ENCODE measurements at regions not wholly inside any gene's neighbourhood (a gene's known extent, or its start where the extent isn't known, plus 50 kb on each side); places are given as distances from the start of the nearest gene placed in this dataset.

- intact Hi-C loops (cut with DNase I), result no loop called here
- no peak for DNase-seq (ENCODE audit: low spot score)
- no peak overlapping the region for H3K4me3 ChIP-seq
- H3K4me1 ChIP-seq (replicated peaks), result no peaks in the 10 kb centered on the region
- no peaks in the 10 kb centered on the region for H3K27me3 ChIP-seq (replicated peaks; ENCODE audit: insufficient read depth)
- H3K9me3 ChIP-seq, result no peaks in the 10 kb centered on the region
- no peaks in the 10 kb centered on the region for H3K36me3 ChIP-seq
- no peak for TF ChIP-seq POLR2A (IDR thresholded peaks at IDR 0.05)
- TF ChIP-seq POLR2AphosphoS5 (IDR thresholded peaks at IDR 0.05), result no peak
- TF ChIP-seq CTCF (IDR thresholded peaks at IDR 0.05), result no peak
- WGBS, result 64% methylated on average over 3 of the region's 3 CpGs
- no peak overlapping the region for H3K27ac ChIP-seq
Observed at GRCh38 chr17:12302711-12303110, 282.0 kb downstream of the MAP2K4 start.

GRCh38 chr17:12310811-12311210 is 290.1 kb downstream of the MAP2K4 start:
- Histone ChIP-seq H3K4me1 (replicated peaks) (no peaks in the 10 kb centered on the region), H3K9me3 (no peaks in the 10 kb centered on the region), H3K27me3 (replicated peaks; ENCODE audit: insufficient read depth) (no peaks in the 10 kb centered on the region), H3K36me3 (no peaks in the 10 kb centered on the region), H3K27ac (no peak overlapping the region), H3K4me3 (no peak overlapping the region)
- intact Hi-C loops (cut with DNase I), result loop anchor here (10.0 kb wide), 1 partner anchor 54 kb away; no protein-coding TSS in a partner anchor
- WGBS, result 71% methylated on average over 1 of the region's 1 CpG
- no peak for DNase-seq (ENCODE audit: low spot score)
- TF ChIP-seq POLR2A (IDR thresholded peaks at IDR 0.05) (no peak), CTCF (IDR thresholded peaks at IDR 0.05) (no peak), POLR2AphosphoS5 (IDR thresholded peaks at IDR 0.05) (no peak)

- intact Hi-C loops (cut with DNase I), result loop anchor here (10.0 kb wide), 1 partner anchor 52 kb away; no protein-coding TSS in a partner anchor
- Histone ChIP-seq H3K36me3 (no peaks in the 10 kb centered on the region), H3K27me3 (replicated peaks; ENCODE audit: insufficient read depth) (no peaks in the 10 kb centered on the region), H3K9me3 (no peaks in the 10 kb centered on the region), H3K4me1 (replicated peaks) (no peaks in the 10 kb centered on the region), H3K4me3 (no peak overlapping the region), H3K27ac (no peak overlapping the region)
- no peak for DNase-seq (ENCODE audit: low spot score)
- TF ChIP-seq CTCF (IDR thresholded peaks at IDR 0.05) (no peak), POLR2A (IDR thresholded peaks at IDR 0.05) (no peak), POLR2AphosphoS5 (IDR thresholded peaks at IDR 0.05) (no peak)
Observed at GRCh38 chr17:12312692-12313091, 292.0 kb downstream of the MAP2K4 start.

DNA sequence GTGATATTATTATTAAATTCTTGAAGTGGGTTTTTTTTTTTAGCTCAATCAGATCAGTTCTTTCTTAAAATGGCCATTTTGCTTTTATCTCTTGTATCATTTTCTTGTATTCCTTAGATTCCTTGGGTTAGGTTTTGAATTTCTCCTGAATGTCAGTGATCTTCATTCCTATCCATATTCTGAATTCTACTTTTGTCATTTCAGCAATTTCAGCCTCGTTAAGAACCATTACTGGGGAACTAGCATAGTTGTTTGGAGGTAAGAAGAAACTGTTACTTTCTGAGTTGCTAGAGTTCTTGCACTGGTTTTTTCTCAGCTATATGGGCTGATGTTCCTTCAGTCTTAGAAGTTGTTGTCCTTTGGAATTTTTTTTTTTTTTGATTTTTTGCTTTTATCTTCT is 293.1 kb downstream of the MAP2K4 start:
- no peaks in the 10 kb centered on the region for H3K4me1 ChIP-seq (replicated peaks)
- no peak overlapping the region for H3K27ac ChIP-seq
- H3K9me3 ChIP-seq, result no peaks in the 10 kb centered on the region
- intact Hi-C loops (cut with DNase I), result loop anchor here (10.0 kb wide), 1 partner anchor 51 kb away; no protein-coding TSS in a partner anchor
- 100% methylated on average over 1 of the region's 1 CpG for WGBS
- no peaks in the 10 kb centered on the region for H3K36me3 ChIP-seq
- TF ChIP-seq POLR2A (IDR thresholded peaks at IDR 0.05) (no peak), POLR2AphosphoS5 (IDR thresholded peaks at IDR 0.05) (no peak), CTCF (IDR thresholded peaks at IDR 0.05) (no peak)
- no peak for DNase-seq (ENCODE audit: low spot score)
- no peak overlapping the region for H3K4me3 ChIP-seq
- no peaks in the 10 kb centered on the region for H3K27me3 ChIP-seq (replicated peaks; ENCODE audit: insufficient read depth)

DNA sequence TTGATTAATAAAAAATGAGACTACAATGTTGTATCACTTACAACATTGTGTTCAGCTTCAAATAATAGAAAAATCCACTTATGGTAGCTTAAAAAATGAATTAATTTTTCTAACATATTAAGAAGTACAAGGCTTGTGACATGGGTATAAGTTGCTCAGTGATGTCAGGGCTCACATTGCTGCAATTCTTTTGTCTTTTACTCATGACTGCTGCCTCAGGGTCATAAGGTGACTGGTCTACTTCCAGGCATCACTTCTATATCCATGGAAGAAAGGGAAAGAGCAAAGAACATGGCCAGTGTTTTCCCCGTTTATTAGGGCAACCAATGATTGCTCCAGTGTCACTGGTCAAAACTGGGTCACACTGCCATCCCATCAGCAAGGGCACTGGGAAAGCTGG is 295.3 kb downstream of the MAP2K4 start:
- Histone ChIP-seq H3K4me3 (no peak overlapping the region), H3K9me3 (no peaks in the 10 kb centered on the region), H3K36me3 (no peaks in the 10 kb centered on the region), H3K4me1 (replicated peaks) (no peaks in the 10 kb centered on the region), H3K27ac (no peak overlapping the region), H3K27me3 (replicated peaks; ENCODE audit: insufficient read depth) (no peaks in the 10 kb centered on the region)
- no peak for TF ChIP-seq POLR2AphosphoS5 (IDR thresholded peaks at IDR 0.05)
- TF ChIP-seq CTCF (IDR thresholded peaks at IDR 0.05), result no peak
- TF ChIP-seq POLR2A (IDR thresholded peaks at IDR 0.05), result no peak
- 87% methylated on average over 1 of the region's 1 CpG for WGBS
- no peak for DNase-seq (ENCODE audit: low spot score)
- intact Hi-C loops (cut with DNase I), result loop anchor here (10.0 kb wide), 1 partner anchor 49 kb away; no protein-coding TSS in a partner anchor

Measured in prostate gland (tissue), 2 donors.